ENCODE measurements at regions not wholly inside any gene's neighbourhood (a gene's known extent, or its start where the extent isn't known, plus 50 kb on each side); places are given as distances from the start of the nearest gene placed in this dataset.

DNA sequence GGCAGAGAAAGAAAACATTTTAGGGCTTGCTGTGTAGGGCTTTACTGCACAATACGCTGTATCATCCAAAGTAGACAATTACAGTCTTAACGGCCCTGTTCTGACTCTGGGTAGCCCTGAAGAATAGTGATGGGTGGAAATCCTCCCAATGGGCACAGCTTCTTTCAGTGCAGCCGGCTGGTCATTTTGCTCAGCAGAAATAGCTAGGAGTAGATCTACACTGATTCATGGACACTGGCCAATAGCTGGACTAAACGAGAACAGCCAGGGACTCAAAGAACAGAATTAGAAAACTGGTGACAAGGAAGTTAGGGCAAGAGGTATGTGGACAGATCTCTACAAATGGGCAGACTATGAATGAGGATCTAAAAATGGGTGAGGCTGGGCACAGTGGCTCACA is 69.3 kb downstream of the IARS1 start:
- TF ChIP-seq POLR2AphosphoS5 (IDR thresholded peaks at IDR 0.05; ENCODE audit: insufficient read depth in 1 of 2, low read depth in 1 of 2) (no peak), POLR2A (IDR thresholded peaks at IDR 0.05) (no peak)
- TF ChIP-seq, protein P1, sequence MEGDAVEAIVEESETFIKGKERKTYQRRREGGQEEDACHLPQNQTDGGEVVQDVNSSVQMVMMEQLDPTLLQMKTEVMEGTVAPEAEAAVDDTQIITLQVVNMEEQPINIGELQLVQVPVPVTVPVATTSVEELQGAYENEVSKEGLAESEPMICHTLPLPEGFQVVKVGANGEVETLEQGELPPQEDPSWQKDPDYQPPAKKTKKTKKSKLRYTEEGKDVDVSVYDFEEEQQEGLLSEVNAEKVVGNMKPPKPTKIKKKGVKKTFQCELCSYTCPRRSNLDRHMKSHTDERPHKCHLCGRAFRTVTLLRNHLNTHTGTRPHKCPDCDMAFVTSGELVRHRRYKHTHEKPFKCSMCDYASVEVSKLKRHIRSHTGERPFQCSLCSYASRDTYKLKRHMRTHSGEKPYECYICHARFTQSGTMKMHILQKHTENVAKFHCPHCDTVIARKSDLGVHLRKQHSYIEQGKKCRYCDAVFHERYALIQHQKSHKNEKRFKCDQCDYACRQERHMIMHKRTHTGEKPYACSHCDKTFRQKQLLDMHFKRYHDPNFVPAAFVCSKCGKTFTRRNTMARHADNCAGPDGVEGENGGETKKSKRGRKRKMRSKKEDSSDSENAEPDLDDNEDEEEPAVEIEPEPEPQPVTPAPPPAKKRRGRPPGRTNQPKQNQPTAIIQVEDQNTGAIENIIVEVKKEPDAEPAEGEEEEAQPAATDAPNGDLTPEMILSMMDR (IDR thresholded peaks at IDR 0.05): no peak

Data from vagina (tissue), 2 donors.